Omental fat pad (tissue), 3 donors: ENCODE measurements at regions not wholly inside any gene's neighbourhood (a gene's known extent, or its start where the extent isn't known, plus 50 kb on each side); places are given as distances from the start of the nearest gene placed in this dataset.

Source experiments
- ATAC-seq: fragments of 150-250 bp; one replicate; pipeline ENCODE4 v1.9.1; 2016; ENCODE audit warnings: mild to moderate bottlenecking, moderate library complexity; ENCODE audit not compliant: low FRiP score
- DNase-seq: peaks from one replicate; pipeline ENCODE4 v3.0.0-alpha.2; 2019; ENCODE audit warnings: low spot score
- CTCF ChIP-seq, 3 donors: fragments of 450-650 bp; IDR thresholded peaks; one replicate each; pipeline ENCODE4 v1.5.1; 2016 to 2017; ENCODE audit warnings: antibody characterized with exemption in 3 of 3, mild to moderate bottlenecking in 3 of 3, moderate library complexity in 2 of 3

- no peak for ATAC-seq
- DNase-seq: no peak
- no peak for TF ChIP-seq CTCF (IDR thresholded peaks at IDR 0.05)
These were observed 1383.3 kb upstream of the TMEM132C start for GRCh38 chr12:126883697-126884096.

GRCh38 chr12:126889501-126889900 is 1377.5 kb upstream of the TMEM132C start:
- no peak for ATAC-seq
- DNase-seq: no peak
- TF ChIP-seq CTCF (IDR thresholded peaks at IDR 0.05): no peak

GRCh38 chr12:126890097-126890496 is 1376.9 kb upstream of the TMEM132C start:
- no peak for TF ChIP-seq CTCF (IDR thresholded peaks at IDR 0.05)
- ATAC-seq (no peak), DNase-seq (no peak)

- DNase-seq (no peak), ATAC-seq (no peak)
- TF ChIP-seq CTCF (IDR thresholded peaks at IDR 0.05): no peak
These were observed 1375.2 kb upstream of the TMEM132C start for GRCh38 chr12:126891789-126892188.

- no peak for DNase-seq
- ATAC-seq: no peak
- TF ChIP-seq CTCF (IDR thresholded peaks at IDR 0.05): no peak
These were observed 1370.7 kb upstream of the TMEM132C start for GRCh38 chr12:126895951-126896913.

GRCh38 chr12:126897102-126897501 is 1369.9 kb upstream of the TMEM132C start:
- ATAC-seq: no peak
- DNase-seq: no peak
- no peak for TF ChIP-seq CTCF (IDR thresholded peaks at IDR 0.05)

- no peak for TF ChIP-seq CTCF (IDR thresholded peaks at IDR 0.05)
- no peak for DNase-seq
- no peak for ATAC-seq
These were observed 1369.2 kb upstream of the TMEM132C start for GRCh38 chr12:126897778-126898177.
